ENCODE measurements at regions not wholly inside any gene's neighbourhood (a gene's known extent, or its start where the extent isn't known, plus 50 kb on each side); places are given as distances from the start of the nearest gene placed in this dataset.
A peak's percentile ranks its signal among the peaks of the same experiment; 100 is the strongest.

DNA sequence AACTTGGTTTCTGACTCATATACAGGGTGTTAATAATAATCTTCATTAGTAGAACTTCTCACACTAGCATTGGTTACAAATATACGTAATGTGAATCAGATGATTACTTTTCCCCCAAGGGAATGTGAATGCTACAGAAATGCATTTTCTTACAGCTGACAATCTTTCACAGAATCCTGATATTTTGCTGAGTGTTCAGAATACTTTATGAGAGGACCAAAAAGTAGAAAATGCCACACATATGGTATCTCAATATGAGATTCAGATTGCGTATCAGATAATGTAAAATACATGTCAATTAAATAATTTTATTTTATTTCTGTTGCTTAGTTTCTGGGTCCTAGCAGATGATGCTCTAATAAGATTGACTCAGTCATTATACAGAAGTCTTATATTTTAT is 979.9 kb upstream of the GBE1 start:
- H3K4me1 ChIP-seq, result no peaks in the 10 kb centered on the region
- WGBS, 2 donors, result 87 to 91% methylated on average over 2 of the region's 2 CpGs
- DNase-seq, result no peak

DNA sequence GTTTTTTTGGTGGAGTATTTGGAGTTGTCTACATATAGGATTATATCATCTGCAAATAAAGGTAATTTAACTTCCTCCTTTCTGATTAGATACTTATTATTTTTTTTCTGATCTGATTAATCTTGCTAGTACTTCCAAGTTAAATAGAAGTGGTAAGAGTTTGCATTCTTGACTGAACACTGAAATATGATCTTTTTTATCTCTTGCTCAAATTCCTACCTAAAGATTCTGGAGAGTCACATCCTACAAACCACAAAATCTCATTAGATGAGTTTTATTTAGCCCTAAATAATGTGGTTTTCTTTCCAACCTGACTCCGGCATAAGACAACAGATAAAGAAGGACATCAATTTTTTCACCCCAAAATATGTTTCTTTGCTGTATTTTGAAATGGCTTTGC is 977.9 kb upstream of the GBE1 start:
- H3K9me3 ChIP-seq, result no peaks in the 10 kb centered on the region
- intact Hi-C loops (cut with DNase I; ENCODE audit: low total_unique reads), result no loop called here
- no peak for DNase-seq
- H3K4me3 ChIP-seq, result no peak overlapping the region
- TF ChIP-seq, protein P1, sequence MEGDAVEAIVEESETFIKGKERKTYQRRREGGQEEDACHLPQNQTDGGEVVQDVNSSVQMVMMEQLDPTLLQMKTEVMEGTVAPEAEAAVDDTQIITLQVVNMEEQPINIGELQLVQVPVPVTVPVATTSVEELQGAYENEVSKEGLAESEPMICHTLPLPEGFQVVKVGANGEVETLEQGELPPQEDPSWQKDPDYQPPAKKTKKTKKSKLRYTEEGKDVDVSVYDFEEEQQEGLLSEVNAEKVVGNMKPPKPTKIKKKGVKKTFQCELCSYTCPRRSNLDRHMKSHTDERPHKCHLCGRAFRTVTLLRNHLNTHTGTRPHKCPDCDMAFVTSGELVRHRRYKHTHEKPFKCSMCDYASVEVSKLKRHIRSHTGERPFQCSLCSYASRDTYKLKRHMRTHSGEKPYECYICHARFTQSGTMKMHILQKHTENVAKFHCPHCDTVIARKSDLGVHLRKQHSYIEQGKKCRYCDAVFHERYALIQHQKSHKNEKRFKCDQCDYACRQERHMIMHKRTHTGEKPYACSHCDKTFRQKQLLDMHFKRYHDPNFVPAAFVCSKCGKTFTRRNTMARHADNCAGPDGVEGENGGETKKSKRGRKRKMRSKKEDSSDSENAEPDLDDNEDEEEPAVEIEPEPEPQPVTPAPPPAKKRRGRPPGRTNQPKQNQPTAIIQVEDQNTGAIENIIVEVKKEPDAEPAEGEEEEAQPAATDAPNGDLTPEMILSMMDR (IDR thresholded peaks at IDR 0.05), result no peak
- no peak for TF ChIP-seq POLR2A (IDR thresholded peaks at IDR 0.05)
- no peaks in the 10 kb centered on the region for H3K36me3 ChIP-seq (ENCODE audit: low read depth, missing control alignments)
- H3K4me1 ChIP-seq, result no peaks in the 10 kb centered on the region
- H3K27ac ChIP-seq, result no peak overlapping the region
- 69 to 82% methylated on average over 1 of the region's 1 CpG for WGBS, 2 donors
- H3K27me3 ChIP-seq, result no peaks in the 10 kb centered on the region

More for the DNA sequence above, 979.9 kb upstream of the GBE1 start:
- Histone ChIP-seq H3K36me3 (ENCODE audit: low read depth, missing control alignments) (no peaks in the 10 kb centered on the region), H3K9me3 (no peaks in the 10 kb centered on the region), H3K27me3 (no peaks in the 10 kb centered on the region), H3K4me3 (no peak overlapping the region), H3K27ac (no peak overlapping the region)
- TF ChIP-seq, protein P1 (IDR thresholded peaks at IDR 0.05), result no peak
- TF ChIP-seq POLR2A (IDR thresholded peaks at IDR 0.05), result no peak
- intact Hi-C loops (cut with DNase I; ENCODE audit: low total_unique reads), result no loop called here

DNA sequence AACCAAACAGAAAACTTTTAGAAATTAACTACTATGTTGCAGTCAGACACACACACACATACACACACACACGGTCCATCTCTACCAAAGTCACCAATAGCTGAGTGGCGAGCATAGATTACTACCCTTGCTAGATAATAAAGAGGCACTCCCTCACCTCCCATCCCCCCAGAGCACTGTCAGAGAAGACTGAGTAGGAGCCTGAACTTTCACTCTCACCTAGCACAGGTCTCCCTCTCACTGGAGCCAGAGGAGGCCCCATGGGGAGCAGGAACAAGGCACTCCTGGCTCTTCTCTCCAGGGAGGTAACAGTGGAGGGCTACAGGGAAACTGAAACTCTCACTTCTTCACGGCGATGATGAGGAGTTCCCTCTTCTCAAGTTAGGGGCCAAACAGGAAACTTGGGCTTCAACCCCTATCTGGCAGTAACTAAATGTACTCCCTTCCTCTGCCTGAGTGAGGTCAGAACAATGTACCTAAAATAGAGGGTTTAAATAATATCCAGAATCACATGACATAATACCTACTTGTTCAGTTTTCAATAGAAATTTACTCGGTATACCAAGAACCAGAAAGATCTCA is 975.3 kb upstream of the GBE1 start:
- H3K9me3 ChIP-seq, result no peaks in the 10 kb centered on the region
- 70 to 73% methylated on average over 5 of the region's 5 CpGs for WGBS, 2 donors
- intact Hi-C loops (cut with DNase I; ENCODE audit: low total_unique reads), result no loop called here
- DNase-seq, result no peak
- TF ChIP-seq POLR2A (IDR thresholded peaks at IDR 0.05), result no peak
- TF ChIP-seq, protein P1 (IDR thresholded peaks at IDR 0.05), result no peak
- H3K4me3 ChIP-seq, result no peak overlapping the region
- no peaks in the 10 kb centered on the region for H3K4me1 ChIP-seq
- no peak overlapping the region for H3K27ac ChIP-seq
- H3K36me3 ChIP-seq (ENCODE audit: low read depth, missing control alignments), result no peaks in the 10 kb centered on the region
- H3K27me3 ChIP-seq, result no peaks in the 10 kb centered on the region

DNA sequence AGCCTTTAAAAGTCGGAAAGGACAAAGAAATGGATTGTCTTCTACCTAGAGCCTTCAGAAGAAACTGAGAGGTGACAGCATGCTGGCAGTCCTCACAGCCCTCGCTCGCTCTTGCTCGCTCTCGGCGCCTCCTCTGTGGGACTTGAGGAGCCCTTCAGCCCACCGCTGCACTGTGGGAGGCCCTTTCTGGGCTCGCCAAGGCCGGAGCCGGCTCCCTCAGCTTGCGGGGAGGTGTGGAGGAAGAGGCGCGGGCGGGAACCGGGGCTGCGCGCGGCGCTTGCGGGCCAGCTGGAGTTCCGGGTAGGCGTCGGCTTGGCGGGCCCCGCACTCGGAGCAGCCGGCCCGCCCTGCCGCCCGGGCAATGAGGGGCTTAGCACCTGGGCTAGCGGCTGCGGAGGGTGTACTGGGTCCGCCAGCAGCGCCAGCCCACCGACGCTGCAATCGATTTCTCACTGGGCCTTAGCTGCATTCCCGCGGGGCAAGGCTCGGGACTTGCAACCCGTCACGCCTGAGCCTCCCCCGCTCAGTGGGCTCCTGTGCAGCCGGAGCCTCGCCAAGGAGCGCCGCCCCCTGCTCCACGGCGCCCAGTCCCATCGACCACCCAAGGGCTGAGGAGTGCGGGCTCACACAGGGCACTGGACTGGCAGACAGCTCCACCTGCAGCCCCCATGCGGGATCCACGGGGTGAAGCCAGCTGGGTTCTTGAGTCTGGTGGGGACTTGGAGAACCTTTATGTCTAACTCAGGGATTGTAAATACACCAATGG is 953.8 kb upstream of the GBE1 start:
- no peaks in the 10 kb centered on the region for H3K4me1 ChIP-seq
- intact Hi-C loops (cut with DNase I; ENCODE audit: low total_unique reads), result no loop called here
- WGBS, 2 donors, result 69 to 83% methylated on average over 15 to 50 of the region's 53 CpGs
- no peaks in the 10 kb centered on the region for H3K27me3 ChIP-seq
- no peaks in the 10 kb centered on the region for H3K9me3 ChIP-seq
- H3K36me3 ChIP-seq (ENCODE audit: low read depth, missing control alignments), result no peaks in the 10 kb centered on the region
- TF ChIP-seq POLR2A (IDR thresholded peaks at IDR 0.05), result no peak
- TF ChIP-seq, protein P1 (IDR thresholded peaks at IDR 0.05), result no peak
- H3K4me3 ChIP-seq, result peak overlapping the region; percentile 20 to 24
- no peak for DNase-seq
- no peak overlapping the region for H3K27ac ChIP-seq

DNA sequence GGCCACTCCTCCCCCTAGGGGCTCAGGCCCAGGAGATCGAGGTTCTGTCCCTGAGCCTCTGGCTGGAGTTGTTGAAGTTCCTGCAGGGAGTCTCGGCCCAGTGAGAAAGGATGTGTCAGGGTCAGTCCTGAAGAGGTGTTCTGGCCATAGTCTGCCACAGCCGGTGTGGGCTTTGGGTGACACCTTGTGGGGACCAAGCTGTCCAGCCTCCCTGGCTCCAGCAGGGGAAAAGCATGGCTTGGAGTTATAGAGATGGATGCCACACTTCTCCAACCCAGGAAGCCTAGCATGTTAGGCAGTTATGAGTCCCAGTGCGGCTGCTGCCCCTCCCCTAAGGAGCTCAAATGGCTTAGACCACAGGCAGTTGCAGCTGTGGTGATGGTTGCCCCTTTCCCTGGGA is 945.6 kb upstream of the GBE1 start:
- Histone ChIP-seq H3K4me3 (no peak overlapping the region), H3K36me3 (ENCODE audit: low read depth, missing control alignments) (no peaks in the 10 kb centered on the region), H3K4me1 (no peaks in the 10 kb centered on the region), H3K27ac (no peak overlapping the region), H3K27me3 (no peaks in the 10 kb centered on the region), H3K9me3 (no peaks in the 10 kb centered on the region)
- no peak for TF ChIP-seq POLR2A (IDR thresholded peaks at IDR 0.05)
- TF ChIP-seq, protein P1 (IDR thresholded peaks at IDR 0.05), result no peak
- peak; percentile 25 for DNase-seq
- 87 to 94% methylated on average over 2 to 4 of the region's 4 CpGs for WGBS, 2 donors
- intact Hi-C loops (cut with DNase I; ENCODE audit: low total_unique reads), result no loop called here

Data from testis (tissue), 2 donors.